ENCODE measurements at regions not wholly inside any gene's neighbourhood (a gene's known extent, or its start where the extent isn't known, plus 50 kb on each side); places are given as distances from the start of the nearest gene placed in this dataset.

DNA sequence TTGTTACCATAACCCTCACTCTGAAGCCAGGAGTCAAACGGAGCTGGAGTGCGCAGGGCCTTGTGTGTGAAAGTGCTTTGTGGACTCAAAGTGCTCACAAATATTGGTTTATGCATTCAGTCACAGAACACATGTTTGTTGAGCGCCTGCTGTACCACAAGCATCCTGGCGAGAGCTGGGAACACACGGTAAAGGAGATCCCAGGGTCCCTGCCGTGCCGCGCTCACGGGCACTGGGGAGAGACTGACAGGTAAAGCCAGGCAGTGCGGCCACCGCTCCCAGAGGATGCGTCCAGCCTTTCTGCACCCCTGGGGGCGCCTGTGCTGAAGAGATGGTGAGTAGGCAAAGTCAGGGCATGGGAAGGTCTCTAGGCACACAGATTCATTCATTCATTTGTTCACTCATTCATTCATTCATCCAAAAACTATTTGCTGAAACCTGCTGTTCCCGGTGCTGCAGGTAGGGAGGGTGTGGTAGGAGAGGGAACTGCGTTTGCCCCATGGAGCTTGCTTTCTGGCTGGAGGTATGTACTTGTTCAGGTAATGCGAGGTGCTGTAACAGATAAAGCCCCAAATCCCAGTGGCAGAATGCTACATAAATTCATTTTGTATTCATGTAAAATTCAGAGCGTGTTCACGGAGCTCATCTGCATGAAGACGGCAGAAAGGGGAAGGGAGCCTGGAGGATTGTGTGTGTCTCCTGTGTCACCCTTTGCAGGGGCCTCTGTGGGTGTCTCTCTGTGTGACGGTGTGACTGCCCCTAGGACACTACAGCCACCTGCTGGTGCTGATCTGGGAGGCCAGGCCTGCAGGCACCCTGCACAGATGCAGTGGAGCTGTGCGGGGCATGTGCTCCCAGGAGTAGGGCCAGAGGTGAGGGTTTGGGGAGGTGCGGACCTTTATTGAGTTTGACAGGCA is 167.0 kb upstream of the B3GAT1 start:
- peak; percentile 86 for ATAC-seq
- Histone ChIP-seq H3K27me3 (ENCODE audit: control insufficient read depth, insufficient read depth, low read length) (peaks cover 17% of the 10 kb centered on the region; the same call in 1 of the 2 replicates), H3K4me3 (ENCODE audit: low read depth in 2 of 2, low read length in 2 of 2) (no peak overlapping the region), H3K36me3 (ENCODE audit: control insufficient read depth, insufficient read depth, low read length) (no peaks in the 10 kb centered on the region), H3K9me3 (ENCODE audit: control insufficient read depth, insufficient read depth, low read depth, low read length) (no peaks in the 10 kb centered on the region), H3K4me1 (ENCODE audit: control insufficient read depth, insufficient read depth, low read length) (no peaks in the 10 kb centered on the region), H3K27ac (ENCODE audit: low read length) (no peak overlapping the region)
- POLR2A ChIA-PET, result no interaction called here
- TF ChIP-seq SIN3A (IDR thresholded peaks at IDR 0.05; ENCODE audit: borderline replicate concordance, insufficient read depth, low read depth, low read length) (no peak), POLR2AphosphoS5 (IDR thresholded peaks at IDR 0.05; ENCODE audit: low read depth, low read length) (no peak), TCF7L2 (IDR thresholded peaks at IDR 0.05; ENCODE audit: low read depth, low read length) (no peak), REST (IDR thresholded peaks at IDR 0.05; ENCODE audit: insufficient read depth in 1 of 2, low read depth in 2 of 2, low read length in 1 of 2) (no peak)
- TF ChIP-seq, protein P1, sequence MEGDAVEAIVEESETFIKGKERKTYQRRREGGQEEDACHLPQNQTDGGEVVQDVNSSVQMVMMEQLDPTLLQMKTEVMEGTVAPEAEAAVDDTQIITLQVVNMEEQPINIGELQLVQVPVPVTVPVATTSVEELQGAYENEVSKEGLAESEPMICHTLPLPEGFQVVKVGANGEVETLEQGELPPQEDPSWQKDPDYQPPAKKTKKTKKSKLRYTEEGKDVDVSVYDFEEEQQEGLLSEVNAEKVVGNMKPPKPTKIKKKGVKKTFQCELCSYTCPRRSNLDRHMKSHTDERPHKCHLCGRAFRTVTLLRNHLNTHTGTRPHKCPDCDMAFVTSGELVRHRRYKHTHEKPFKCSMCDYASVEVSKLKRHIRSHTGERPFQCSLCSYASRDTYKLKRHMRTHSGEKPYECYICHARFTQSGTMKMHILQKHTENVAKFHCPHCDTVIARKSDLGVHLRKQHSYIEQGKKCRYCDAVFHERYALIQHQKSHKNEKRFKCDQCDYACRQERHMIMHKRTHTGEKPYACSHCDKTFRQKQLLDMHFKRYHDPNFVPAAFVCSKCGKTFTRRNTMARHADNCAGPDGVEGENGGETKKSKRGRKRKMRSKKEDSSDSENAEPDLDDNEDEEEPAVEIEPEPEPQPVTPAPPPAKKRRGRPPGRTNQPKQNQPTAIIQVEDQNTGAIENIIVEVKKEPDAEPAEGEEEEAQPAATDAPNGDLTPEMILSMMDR (IDR thresholded peaks at IDR 0.05), result no peak; the same call in 1 of the 2 replicates
- DNase-seq (ENCODE audit: low read depth, low spot score), result no peak
- in situ Hi-C loops (cut with HindIII; ENCODE audit: low pct_unique_long_range_greater_than_20kb, low sequenced_read_pairs) (no loop called here), intact Hi-C loops (cut with micrococcal nuclease; ENCODE audit: unreplicated experiment) (loop anchor here (5.0 kb wide), 1 partner anchor 217 kb away; no protein-coding TSS in a partner anchor)
- BruUV-seq (replicated peaks), result no TSS peak
- CTCF ChIA-PET, result interaction anchor here (0.6 kb wide), 1 partner anchor 317 kb away, joined by 3 read pairs; no protein-coding TSS in a partner anchor

- TF ChIP-seq TCF7L2 (IDR thresholded peaks at IDR 0.05; ENCODE audit: low read depth, low read length) (no peak), SIN3A (IDR thresholded peaks at IDR 0.05; ENCODE audit: borderline replicate concordance, insufficient read depth, low read depth, low read length) (no peak)
- POLR2A ChIA-PET, result no interaction called here
Measured at GRCh38 chr11:134577751-134578395, 165.8 kb upstream of the B3GAT1 start.

More at GRCh38 chr11:134577751-134578395, 165.8 kb upstream of the B3GAT1 start:
- CTCF ChIA-PET, result no interaction called here
- Histone ChIP-seq H3K27ac (ENCODE audit: low read length) (no peak overlapping the region), H3K4me1 (ENCODE audit: control insufficient read depth, insufficient read depth, low read length) (no peaks in the 10 kb centered on the region), H3K9me3 (ENCODE audit: control insufficient read depth, insufficient read depth, low read depth, low read length) (no peaks in the 10 kb centered on the region), H3K36me3 (ENCODE audit: control insufficient read depth, insufficient read depth, low read length) (no peaks in the 10 kb centered on the region), H3K27me3 (ENCODE audit: control insufficient read depth, insufficient read depth, low read length) (peaks cover 17% of the 10 kb centered on the region; the same call in 1 of the 2 replicates), H3K4me3 (ENCODE audit: low read depth in 2 of 2, low read length in 2 of 2) (no peak overlapping the region)
- intact Hi-C loops (cut with micrococcal nuclease; ENCODE audit: unreplicated experiment), result loop anchor here (5.0 kb wide), 1 partner anchor 216 kb away; no protein-coding TSS in a partner anchor
- DNase-seq (ENCODE audit: low read depth, low spot score), result no peak
- BruUV-seq (replicated peaks), result no TSS peak
- no peak for ATAC-seq
- in situ Hi-C loops (cut with HindIII; ENCODE audit: low pct_unique_long_range_greater_than_20kb, low sequenced_read_pairs), result no loop called here

Data from Panc1 (cell line).